ENCODE measurements at regions not wholly inside any gene's neighbourhood (a gene's known extent, or its start where the extent isn't known, plus 50 kb on each side); places are given as distances from the start of the nearest gene placed in this dataset.

DNA sequence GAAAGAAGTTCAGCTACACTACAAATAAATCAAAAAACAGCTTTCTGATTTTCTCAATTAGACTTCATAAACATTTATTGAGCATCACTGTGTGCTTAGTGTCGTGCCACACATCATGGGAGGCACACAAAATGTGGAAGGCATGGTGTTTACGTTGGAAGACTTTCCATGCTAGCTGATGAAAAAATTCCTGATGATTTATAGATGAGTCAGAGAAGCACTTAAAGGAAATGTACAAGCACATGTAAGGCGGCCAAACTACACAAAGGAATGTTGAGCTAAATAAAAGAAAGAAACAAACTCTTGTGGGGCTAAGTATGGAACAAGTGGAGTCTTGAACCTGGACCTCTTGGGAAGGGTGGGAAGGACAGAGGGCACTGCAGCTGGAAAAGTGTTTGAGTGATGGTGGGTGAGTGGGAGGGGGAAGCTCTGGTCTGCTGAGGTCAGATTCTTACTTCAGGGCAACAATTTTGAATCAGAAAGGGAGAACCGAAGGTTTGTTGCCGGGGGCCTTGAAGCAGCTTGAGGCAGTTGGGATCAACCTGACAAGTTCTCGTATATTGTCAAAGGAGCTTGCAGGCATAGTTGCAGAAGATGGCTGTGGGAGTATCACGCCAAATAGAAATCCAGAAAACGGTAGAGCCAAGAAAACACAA lies 66.9 kb downstream of the FOXB1 start:
- Histone ChIP-seq H3K9me3 (no peaks in the 10 kb centered on the region), H3K4me2 (peak overlapping the region; percentile 37; the same call in 2 of the 3 replicates), H3K4me3 (no peak overlapping the region), H3K27ac (peak overlapping the region in 1 of 2 experiments; percentile 39; a peak in 3 of 6 replicates), H3K4me1 (peaks cover 9% of the 10 kb centered on the region; the same call in 1 of the 3 replicates)
- TF ChIP-seq JUNB (IDR thresholded peaks at IDR 0.05) (peak; percentile 32; the same call in 1 of the 2 replicates), FOSL2 (IDR thresholded peaks at IDR 0.05) (peak; percentile 21; the same call in 1 of the 2 replicates), FOSL2 (CRISPR knock-in tag; IDR thresholded peaks at IDR 0.05) (peak; percentile 51; the same call in 1 of the 2 replicates)
- TF ChIP-seq, protein P1, sequence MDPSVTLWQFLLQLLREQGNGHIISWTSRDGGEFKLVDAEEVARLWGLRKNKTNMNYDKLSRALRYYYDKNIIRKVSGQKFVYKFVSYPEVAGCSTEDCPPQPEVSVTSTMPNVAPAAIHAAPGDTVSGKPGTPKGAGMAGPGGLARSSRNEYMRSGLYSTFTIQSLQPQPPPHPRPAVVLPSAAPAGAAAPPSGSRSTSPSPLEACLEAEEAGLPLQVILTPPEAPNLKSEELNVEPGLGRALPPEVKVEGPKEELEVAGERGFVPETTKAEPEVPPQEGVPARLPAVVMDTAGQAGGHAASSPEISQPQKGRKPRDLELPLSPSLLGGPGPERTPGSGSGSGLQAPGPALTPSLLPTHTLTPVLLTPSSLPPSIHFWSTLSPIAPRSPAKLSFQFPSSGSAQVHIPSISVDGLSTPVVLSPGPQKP (IDR thresholded peaks at IDR 0.05; ENCODE audit: low read depth, low read length), result no peak
- TF ChIP-seq, protein P2, sequence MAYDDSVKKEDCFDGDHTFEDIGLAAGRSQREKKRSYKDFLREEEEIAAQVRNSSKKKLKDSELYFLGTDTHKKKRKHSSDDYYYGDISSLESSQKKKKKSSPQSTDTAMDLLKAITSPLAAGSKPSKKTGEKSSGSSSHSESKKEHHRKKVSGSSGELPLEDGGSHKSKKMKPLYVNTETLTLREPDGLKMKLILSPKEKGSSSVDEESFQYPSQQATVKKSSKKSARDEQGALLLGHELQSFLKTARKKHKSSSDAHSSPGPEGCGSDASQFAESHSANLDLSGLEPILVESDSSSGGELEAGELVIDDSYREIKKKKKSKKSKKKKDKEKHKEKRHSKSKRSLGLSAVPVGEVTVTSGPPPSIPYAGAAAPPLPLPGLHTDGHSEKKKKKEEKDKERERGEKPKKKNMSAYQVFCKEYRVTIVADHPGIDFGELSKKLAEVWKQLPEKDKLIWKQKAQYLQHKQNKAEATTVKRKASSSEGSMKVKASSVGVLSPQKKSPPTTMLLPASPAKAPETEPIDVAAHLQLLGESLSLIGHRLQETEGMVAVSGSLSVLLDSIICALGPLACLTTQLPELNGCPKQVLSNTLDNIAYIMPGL (CRISPR knock-in tag; IDR thresholded peaks at IDR 0.05; ENCODE audit: borderline replicate concordance), result no peak
- TF ChIP-seq, protein P3, sequence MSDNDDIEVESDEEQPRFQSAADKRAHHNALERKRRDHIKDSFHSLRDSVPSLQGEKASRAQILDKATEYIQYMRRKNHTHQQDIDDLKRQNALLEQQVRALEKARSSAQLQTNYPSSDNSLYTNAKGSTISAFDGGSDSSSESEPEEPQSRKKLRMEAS (IDR thresholded peaks at IDR 0.05), result peak; percentile 51; the same call in 1 of the 2 replicates
- POLR2A ChIA-PET, result no interaction called here
- peak in 1 of 2 experiments; percentile 46; a peak in 1 of 6 replicates for ATAC-seq
- WGBS (ENCODE audit: missing lambda C conversion rate), result 42% methylated on average over 8 of the region's 8 CpGs
- DNase-seq (ENCODE audit: low read depth in 1 of 2, low spot score in 1 of 2), result peak in 1 of 2 experiments; percentile 19
- CTCF ChIA-PET, result interaction anchor here (0.6 to 1.5 kb wide), 3 partner anchors 10 to 1921 kb away, joined by 3 to 4 read pairs (median 3); no protein-coding TSS in a partner anchor
- no peak for FAIRE-seq

DNA sequence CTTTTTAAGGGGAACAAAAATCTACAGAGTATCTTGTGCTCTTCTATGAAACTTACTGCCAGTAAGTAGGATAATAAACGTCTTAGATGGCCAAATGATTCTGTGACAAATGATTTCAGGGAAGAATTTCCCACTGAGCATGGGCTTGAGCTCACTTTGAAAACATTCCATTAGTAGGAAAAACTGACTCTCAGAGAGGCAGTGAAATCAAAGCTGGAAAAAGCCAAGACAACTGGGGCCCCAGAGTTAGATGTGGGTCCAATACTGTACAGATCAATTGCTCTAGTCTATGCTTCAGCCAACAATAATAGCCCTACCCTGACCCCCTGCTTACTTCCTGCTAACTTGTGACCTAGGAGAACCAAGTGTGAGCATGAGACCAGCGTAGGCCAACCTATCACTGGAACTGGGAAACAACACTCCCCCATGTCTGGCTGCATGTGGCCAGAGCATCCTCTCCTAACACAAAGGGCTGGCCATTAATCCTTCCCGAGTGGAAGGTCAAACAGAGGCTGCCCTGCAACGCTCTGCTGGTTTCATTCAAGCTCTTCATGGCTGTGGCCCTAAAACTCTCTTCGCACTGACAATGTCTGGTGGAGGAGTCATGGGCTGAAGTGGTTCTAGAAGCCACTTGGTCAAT lies 68.8 kb downstream of the FOXB1 start:
- no peak for ATAC-seq
- DNase-seq (ENCODE audit: low read depth in 1 of 2, low spot score in 1 of 2), result no peak
- ChIA-PET CTCF (no interaction called here), POLR2A (no interaction called here)
- no peak for FAIRE-seq
- Histone ChIP-seq H3K9me3 (no peaks in the 10 kb centered on the region), H3K4me3 (no peak overlapping the region), H3K4me1 (peaks cover 9% of the 10 kb centered on the region; the same call in 1 of the 3 replicates), H3K27ac (no peak overlapping the region), H3K4me2 (no peak overlapping the region)
- no peak for TF ChIP-seq FOSB (CRISPR knock-in tag; IDR thresholded peaks at IDR 0.05)
- TF ChIP-seq RAD21 (conservative IDR thresholded peaks at IDR 0.05 in 1 of 2, IDR thresholded peaks at IDR 0.05 in 1 of 2), result no peak
- no peak for TF ChIP-seq ZC3H11A (IDR thresholded peaks at IDR 0.05)
- no peak for TF ChIP-seq NFE2L2 (conservative IDR thresholded peaks at IDR 0.05; ENCODE audit: low read length)
- no peak for TF ChIP-seq RNF2 (IDR thresholded peaks at IDR 0.05; ENCODE audit: borderline replicate concordance, low read depth)
- no peak for TF ChIP-seq HOXA7 (CRISPR knock-in tag; IDR thresholded peaks at IDR 0.05)
- TF ChIP-seq RARB (CRISPR knock-in tag; IDR thresholded peaks at IDR 0.05), result no peak
- TF ChIP-seq, protein P4, sequence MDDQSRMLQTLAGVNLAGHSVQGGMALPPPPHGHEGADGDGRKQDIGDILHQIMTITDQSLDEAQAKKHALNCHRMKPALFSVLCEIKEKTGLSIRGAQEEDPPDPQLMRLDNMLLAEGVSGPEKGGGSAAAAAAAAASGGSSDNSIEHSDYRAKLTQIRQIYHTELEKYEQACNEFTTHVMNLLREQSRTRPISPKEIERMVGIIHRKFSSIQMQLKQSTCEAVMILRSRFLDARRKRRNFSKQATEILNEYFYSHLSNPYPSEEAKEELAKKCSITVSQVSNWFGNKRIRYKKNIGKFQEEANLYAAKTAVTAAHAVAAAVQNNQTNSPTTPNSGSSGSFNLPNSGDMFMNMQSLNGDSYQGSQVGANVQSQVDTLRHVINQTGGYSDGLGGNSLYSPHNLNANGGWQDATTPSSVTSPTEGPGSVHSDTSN (IDR thresholded peaks at IDR 0.05), result no peak
- TF ChIP-seq, protein P5, sequence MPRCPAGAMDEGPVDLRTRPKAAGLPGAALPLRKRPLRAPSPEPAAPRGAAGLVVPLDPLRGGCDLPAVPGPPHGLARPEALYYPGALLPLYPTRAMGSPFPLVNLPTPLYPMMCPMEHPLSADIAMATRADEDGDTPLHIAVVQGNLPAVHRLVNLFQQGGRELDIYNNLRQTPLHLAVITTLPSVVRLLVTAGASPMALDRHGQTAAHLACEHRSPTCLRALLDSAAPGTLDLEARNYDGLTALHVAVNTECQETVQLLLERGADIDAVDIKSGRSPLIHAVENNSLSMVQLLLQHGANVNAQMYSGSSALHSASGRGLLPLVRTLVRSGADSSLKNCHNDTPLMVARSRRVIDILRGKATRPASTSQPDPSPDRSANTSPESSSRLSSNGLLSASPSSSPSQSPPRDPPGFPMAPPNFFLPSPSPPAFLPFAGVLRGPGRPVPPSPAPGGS (IDR thresholded peaks at IDR 0.05), result no peak
- WGBS (ENCODE audit: missing lambda C conversion rate), result 34% methylated on average over 5 of the region's 5 CpGs

DNA sequence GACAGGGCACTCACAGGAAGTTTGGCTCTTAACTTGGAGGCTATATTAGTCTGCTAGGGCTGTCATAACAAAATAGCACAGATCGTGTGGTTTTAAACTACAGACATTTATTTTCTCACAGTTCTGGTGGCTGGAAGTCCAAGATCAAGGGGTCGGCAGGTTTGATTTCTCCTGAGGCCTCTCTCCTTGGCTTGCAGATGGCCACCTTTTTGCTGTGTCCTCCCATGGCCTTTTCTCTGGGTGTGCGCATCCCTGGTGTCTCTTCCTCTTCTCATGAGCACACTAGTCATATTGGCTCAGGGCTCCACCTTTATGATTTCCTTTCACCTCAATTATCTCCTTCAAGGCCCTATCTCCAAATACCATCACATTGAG lies 69.3 kb downstream of the FOXB1 start:
- H3K9me3 ChIP-seq, result no peaks in the 10 kb centered on the region
- H3K4me1 ChIP-seq, result peaks cover 9% of the 10 kb centered on the region; the same call in 1 of the 3 replicates
- H3K4me2 ChIP-seq, result no peak overlapping the region
- ATAC-seq (no peak), FAIRE-seq (no peak), DNase-seq (ENCODE audit: low read depth in 1 of 2, low spot score in 1 of 2) (no peak)
- WGBS (ENCODE audit: missing lambda C conversion rate), result 74% methylated on average over 3 of the region's 3 CpGs
- no peak overlapping the region for H3K27ac ChIP-seq
- ChIA-PET CTCF (no interaction called here), POLR2A (no interaction called here)
- H3K4me3 ChIP-seq, result no peak overlapping the region
- TF ChIP-seq RCOR1 (IDR thresholded peaks at IDR 0.05; ENCODE audit: low read depth, low read length) (no peak), HOXA7 (CRISPR knock-in tag; IDR thresholded peaks at IDR 0.05) (no peak), ZFP36 (IDR thresholded peaks at IDR 0.05; ENCODE audit: borderline replicate concordance, partially characterized antibody) (no peak), ESRRA (IDR thresholded peaks at IDR 0.05; ENCODE audit: borderline replicate concordance, low read length) (no peak), ZC3H11A (IDR thresholded peaks at IDR 0.05) (no peak)
- TF ChIP-seq, protein P1 (IDR thresholded peaks at IDR 0.05; ENCODE audit: low read depth, low read length), result no peak
- TF ChIP-seq, protein P6, sequence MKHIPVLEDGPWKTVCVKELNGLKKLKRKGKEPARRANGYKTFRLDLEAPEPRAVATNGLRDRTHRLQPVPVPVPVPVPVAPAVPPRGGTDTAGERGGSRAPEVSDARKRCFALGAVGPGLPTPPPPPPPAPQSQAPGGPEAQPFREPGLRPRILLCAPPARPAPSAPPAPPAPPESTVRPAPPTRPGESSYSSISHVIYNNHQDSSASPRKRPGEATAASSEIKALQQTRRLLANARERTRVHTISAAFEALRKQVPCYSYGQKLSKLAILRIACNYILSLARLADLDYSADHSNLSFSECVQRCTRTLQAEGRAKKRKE (CRISPR knock-in tag; IDR thresholded peaks at IDR 0.05; ENCODE audit: low read depth), result no peak
- TF ChIP-seq, protein P7, sequence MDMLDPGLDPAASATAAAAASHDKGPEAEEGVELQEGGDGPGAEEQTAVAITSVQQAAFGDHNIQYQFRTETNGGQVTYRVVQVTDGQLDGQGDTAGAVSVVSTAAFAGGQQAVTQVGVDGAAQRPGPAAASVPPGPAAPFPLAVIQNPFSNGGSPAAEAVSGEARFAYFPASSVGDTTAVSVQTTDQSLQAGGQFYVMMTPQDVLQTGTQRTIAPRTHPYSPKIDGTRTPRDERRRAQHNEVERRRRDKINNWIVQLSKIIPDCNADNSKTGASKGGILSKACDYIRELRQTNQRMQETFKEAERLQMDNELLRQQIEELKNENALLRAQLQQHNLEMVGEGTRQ (IDR thresholded peaks at IDR 0.05), result no peak
- TF ChIP-seq, protein P5 (IDR thresholded peaks at IDR 0.05), result no peak

All from A549 (cell line).